NCI-H1105 treated with DMSO at 0.1 percent for 48 hours (cell line): ENCODE measurements at regions not wholly inside any gene's neighbourhood (a gene's known extent, or its start where the extent isn't known, plus 50 kb on each side); places are given as distances from the start of the nearest gene placed in this dataset.
"Not testable (repeated sequence)": the region's sequence is repeated elsewhere in the genome, so short reads cannot be mapped to it uniquely, and the experiment has no call there.

Experiments
- DNase-seq: peaks from one replicate; lab custom pipeline; 2025; lab: John Stamatoyannopoulos, UW

DNA sequence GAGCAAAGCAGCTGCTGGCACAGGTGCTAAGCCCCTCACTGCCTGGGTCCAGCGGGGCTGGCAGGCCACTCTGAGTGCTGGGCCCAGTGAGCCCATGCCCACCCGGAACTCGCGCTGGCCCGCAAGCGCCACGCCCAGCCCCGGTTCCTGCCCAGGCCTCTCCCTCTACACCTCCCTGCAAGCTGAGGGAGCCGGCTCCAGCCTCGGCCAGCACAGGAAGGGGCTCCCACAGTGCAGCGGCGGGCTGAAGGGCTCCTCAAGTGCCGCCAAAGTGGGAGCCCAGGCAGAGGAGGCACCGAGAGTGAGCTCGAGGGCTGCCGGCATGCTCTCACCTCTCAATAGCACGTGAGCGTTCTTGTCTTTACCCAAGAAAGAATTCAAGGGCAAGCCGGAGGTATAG lies 219.5 kb upstream of the FRG2C start:
- not testable (repeated sequence) for DNase-seq

DNA sequence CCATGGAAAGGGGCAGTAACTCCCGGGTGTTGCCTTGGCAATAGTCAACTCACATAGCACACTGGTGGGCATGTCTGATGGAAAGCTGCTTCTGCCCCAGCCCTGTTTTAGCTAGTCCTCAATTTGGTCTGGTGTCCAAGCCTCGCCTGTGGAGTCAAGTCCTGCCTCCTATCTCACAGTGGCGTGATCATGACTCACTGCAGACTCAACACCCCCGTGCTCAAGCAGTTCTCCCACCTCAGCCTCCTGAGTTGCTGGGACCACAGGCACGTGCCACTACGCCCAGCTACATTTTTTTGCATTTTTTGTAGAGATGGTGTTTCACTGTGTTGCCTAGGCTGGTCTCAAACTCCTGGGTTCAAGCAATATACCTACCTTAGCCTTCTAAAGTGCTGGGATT lies 218.9 kb upstream of the FRG2C start:
- not testable (repeated sequence) for DNase-seq

DNA sequence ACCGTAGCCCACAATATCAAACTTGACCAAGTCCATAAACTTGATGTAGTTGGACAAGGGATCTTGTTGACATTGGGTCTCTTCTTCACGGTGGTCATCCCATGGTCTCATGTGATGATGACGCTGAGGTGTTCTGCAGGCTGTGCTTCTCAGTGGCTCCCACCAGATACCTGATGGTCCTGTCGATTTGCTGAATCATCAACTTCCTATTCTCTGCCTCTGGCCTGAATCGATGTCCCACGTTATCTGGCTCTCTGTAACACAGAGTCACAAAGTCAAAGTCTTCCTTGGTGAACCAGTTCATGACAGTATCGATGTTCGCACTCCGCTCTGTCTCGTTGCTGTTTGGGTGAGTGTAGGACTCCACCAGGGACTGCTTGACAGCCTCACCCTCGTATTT lies 217.2 kb upstream of the FRG2C start:
- not testable (repeated sequence) for DNase-seq

DNA sequence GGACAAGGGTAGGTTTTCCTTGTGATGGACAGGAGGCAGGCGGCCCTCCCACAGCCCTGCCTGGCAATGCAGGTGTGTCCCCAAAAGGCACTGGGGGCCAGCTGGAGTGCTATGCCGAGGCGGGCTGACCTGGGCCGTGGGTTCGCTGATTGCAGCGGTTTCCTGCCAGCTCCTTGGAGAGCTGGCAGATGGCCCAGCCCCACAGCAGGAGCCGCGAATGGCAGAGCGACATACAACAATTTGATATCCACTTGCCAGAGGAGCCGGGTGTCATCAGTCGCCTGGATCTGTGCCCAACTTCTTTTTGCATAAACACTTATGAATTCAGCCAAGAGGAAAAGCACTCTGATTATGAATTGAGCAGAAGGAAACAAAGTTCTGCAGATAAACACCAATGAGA lies 210.8 kb upstream of the FRG2C start:
- peak; percentile 91 for DNase-seq

DNA sequence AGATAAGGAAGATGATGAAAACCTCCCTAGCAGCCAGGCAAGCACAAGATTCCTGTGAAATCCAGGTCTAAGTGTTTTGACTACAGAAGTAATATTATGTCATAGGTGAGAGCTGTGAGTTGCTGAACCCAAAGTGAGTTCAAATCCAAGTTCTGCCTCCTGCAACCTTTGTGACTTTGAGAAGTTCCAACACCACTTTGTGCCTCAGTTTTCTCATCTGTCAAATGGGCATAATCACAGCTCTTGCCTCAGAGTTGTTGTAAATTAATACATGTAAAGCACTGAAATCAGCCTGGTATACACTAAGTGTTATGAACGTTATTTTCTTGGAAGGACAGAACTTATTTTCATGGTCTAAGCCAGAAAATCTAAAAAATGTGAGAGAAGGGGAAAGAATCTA lies 210.3 kb upstream of the FRG2C start:
- DNase-seq = not testable (repeated sequence)

DNA sequence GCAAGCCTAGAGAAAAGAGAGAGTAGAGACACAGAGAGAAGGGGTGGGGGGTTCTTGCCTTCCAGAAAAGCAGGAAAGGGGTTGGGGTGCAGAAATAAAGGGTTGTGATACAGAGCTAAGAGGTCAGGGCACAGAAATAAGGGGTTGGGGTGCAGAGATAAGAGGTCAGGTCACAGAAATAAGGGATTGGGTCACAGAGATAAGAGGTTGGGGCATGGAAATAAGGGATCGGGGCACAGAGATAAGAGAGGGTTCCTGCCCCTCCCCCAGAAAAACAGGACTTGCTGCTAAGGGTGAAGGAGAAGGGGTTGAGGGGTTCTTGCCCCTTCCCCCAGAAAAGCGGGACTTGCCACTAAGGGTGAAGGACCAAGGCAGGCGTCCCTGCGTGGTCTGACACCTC lies 189.6 kb upstream of the FRG2C start:
- not testable (repeated sequence) for DNase-seq

DNA sequence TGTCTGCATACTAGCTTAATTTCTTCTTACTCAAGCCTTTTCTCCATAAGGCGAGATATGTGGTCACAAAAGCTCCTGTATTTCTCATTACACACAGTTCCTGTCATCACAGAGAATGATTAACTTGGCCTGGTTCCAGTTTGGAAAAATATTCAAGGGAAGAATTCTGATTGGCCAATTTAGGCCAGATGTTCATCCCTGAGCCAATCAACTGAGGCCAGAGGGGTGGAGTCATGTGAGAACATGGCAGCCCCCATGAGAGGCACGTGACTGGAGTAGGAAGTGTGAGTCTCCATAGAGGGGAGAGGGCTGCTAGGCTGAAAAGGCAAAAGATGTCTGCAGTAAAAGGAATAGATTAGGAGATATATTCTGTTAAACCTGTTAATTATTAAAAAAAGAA lies 167.5 kb upstream of the FRG2C start:
- DNase-seq = not testable (repeated sequence)

DNA sequence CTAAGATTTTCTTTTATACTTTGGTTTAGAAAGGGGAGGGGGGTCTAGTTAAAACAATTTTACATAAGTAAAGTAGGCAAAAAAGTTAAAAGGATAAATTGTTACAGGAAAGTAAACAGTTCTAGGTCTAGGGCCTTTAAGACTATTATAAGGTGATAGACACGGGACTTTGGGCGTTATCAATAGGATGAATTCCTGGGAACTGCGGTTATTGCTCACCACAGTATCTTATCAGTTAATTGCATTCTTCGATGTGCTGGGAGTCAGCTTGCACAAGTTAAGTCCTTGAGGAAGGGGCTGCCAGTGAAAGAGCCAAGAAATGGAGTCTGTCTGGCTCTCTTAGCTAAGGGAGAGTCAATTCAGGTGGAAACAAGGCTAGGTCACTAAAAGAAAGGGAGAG lies 163.8 kb upstream of the FRG2C start:
- not testable (repeated sequence) for DNase-seq

DNA sequence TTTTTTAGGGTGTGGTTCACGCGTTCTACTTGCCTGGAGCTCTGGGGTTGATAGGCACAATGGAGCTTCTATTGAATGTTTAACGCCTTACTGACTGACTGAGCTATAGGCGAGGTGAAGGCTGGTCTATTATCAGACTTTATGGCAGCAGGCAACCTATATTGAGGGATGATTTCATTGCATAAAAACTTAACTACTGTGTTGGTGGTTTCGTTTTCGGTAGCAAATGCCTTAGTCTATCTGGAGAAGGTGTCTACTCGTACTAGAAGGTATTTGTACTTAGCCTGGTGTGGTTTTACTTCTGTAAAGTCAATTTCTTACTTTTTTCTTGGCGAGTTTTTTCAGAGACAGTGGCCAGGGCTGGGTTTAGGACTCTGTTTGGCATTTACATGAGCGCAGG lies 162.0 kb upstream of the FRG2C start:
- not testable (repeated sequence) for DNase-seq

DNA sequence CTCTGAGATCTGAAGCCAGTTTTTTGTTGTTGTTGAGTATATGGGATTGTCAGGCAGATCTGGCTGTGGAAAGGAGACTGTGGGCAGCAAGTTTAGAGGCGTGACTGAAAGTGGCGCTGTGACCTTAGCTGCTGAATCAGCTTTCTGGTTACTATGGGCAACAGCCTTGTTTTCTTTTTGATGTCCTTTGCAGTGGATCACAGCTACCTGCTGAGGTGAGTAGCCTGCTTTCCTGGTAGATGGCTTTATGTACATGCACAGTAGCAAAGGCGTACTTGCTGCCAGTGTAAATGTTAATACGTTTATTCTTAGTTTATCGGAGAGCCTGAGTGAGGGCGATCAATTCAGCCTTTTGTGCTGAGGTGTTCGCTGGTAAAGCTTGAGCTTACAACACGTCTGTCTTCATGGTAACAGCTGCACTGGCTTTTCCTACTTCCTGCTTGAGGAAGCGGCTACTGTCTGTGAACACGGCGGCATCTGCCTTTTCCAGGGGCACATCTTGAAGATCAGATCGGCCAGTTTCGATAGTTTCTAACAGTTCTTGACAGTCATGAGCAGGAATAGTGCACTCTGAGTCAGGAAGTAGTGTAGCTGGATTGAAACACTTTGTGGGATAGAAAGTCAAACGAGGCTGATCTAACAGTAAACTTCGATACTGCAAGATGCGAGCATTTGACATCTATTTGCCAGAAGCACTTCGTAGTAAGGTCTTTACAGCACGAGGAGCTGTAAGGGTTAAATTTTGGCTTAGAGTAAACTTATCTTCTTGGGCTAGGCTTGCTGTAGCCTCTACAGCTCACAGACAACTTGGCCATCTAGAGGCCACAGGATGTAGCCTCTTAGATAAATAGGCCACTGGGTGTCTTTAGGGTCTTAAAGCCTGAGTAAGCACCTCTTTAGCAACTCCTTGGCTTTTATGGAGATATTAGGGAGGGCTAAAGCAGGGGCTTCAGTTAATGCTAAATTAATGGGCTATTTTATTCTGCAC lies 161.1 kb upstream of the FRG2C start:
- DNase-seq = peak; percentile 5

DNA sequence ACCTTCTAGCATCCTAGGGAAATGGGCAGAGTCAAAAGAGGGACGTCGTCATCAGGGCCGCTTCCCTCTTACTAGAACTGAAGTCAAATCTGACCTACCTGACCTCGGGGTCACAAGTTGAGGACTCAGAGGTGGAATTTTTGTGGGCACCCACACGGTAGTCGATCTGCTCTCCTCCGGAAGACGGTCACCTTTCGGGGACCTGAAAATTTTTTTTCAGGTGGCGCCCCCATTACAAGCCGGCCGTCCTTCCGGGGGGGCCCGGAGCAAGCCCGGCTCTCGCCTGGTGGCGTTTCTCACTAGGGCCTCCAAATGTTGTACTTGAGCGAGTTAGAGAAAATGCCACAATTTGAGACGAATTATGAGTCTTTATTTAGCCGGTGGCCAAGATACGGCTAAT lies 157.5 kb upstream of the FRG2C start:
- no peak for DNase-seq

DNA sequence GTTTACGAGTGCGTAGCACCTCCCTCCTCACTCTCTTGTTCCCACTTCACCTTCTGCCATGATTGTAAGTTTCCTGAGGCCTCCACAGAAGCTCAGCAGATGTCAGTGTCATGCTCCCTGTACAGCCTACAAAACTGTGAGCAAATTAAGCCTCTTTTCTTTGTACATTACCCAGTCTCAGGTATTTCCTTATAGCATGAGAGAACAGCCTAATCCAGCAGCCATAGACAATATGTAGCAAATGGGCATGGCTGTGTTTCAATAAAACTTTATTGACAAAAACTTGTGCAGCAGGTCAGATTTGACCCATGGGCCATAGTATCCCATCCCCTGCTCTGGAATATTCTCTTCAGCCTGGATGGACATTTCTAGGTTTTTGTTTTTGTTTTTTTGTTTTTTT lies 156.2 kb upstream of the FRG2C start:
- DNase-seq = not testable (repeated sequence)

DNA sequence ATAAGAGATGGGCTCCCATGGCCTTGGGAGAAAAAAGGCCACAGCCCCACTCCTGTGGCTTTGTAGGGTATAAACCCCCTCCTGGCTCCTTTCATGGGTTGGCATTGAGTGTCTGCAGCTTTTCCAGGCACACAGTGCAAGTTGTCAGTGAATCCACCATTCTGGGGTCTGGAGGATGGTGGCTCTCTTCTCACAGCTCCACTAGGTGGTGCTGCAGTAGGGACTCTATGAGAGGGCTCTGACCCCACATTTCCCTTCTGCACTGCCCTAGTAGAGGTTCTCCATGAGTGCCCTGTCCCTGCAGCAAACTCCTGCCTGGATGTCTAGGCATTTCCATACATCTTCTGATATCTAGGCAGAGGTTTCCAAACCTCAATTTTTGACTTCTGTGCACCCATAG lies 136.5 kb upstream of the FRG2C start:
- not testable (repeated sequence) for DNase-seq

DNA sequence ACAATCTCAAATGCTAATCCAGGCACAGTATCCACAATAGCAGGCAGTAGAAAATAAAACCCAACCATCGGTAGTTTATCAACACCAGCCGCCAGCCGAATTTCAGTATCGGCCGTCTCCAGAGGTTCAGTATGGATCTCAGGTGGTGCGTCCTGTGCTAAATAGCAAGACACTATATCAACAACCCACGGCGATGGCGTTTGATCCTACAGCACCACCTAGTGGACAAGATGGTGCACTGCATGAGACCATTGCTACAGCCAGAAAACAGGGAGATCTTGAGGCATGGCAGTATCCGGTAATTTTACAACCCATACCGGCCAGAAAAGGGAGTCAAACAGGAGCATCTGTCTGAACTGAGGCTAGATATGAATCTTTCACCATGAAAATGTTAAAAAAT lies 112.0 kb upstream of the FRG2C start:
- DNase-seq = not testable (repeated sequence)

DNA sequence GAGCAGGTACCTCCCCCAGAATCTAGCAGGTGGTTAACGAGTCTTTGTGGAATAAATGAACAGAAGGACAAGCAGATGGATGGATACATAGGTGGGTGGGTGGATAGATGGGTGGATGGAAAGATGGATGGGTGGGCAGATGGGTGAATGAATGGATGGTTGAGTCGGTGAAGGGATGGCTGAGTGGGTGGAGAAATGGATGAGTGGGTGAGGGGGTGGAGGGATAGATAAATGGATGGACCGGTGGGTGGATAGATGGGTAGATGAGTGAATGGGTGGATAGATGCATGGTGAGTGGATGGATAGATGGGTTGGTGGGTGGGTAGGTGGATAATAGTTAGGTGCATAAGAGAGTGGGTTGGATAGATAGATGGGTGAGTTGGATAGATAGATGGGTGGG lies 99.7 kb upstream of the FRG2C start:
- not testable (repeated sequence) for DNase-seq

DNA sequence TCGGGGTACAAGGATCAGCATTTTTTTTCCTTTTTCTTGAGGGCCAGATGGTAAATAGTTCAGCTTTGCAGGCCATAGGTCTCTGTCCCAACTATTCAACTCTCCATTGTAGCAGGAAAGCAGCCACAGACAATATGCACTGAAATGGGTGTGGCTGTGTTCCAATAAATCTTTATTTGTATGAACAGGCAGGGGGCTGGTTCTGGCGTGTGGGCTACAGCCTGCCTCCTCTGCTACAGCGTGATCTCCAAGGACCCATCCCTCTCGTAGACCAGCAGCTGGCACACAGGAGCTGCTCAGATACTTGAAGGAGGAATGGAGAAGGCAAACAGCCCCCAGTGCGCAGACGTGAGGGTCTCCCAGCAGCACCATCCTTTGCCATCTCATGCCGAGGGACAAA lies 91.8 kb upstream of the FRG2C start:
- DNase-seq = not testable (repeated sequence)

DNA sequence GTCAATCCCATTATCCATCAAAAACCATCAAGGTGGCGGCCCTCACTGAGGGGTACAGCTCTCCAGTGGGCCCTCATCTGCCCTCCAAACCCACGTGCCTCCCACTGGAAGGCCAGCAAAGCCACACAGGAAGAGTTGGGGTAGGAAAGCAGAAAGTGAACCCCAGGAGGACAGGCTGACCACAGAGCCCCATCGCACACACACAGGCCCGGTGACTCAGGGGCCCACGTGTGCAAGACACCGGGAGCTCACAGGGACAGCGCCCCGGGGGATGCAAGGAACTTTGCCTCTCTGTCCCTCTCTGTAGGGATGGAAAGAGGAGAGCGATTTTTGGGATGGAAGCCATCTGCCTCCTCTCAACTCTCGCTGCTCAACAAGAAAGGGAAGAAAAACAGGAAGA lies 85.0 kb upstream of the FRG2C start:
- DNase-seq = not testable (repeated sequence)

DNA sequence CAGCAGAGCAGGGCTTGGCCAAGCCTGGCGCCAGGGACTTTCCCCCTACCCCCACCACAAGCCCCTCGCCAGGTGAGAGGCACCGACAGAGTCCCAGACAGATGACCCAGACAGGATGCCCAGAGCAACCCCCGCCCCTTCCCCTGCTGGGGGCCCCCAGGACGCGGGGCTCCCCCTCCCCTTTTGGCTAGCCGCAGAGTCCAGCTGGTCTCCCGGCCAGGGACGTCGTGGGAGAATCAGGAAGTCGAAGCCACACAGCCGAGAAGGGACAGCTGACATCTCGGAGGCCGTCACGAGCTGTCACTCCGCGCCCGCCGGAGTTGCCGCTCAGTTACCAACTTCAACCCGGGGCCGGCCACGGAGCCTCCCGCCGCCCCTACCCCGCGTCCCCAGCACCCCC lies 84.6 kb upstream of the FRG2C start:
- DNase-seq = not testable (repeated sequence)

DNA sequence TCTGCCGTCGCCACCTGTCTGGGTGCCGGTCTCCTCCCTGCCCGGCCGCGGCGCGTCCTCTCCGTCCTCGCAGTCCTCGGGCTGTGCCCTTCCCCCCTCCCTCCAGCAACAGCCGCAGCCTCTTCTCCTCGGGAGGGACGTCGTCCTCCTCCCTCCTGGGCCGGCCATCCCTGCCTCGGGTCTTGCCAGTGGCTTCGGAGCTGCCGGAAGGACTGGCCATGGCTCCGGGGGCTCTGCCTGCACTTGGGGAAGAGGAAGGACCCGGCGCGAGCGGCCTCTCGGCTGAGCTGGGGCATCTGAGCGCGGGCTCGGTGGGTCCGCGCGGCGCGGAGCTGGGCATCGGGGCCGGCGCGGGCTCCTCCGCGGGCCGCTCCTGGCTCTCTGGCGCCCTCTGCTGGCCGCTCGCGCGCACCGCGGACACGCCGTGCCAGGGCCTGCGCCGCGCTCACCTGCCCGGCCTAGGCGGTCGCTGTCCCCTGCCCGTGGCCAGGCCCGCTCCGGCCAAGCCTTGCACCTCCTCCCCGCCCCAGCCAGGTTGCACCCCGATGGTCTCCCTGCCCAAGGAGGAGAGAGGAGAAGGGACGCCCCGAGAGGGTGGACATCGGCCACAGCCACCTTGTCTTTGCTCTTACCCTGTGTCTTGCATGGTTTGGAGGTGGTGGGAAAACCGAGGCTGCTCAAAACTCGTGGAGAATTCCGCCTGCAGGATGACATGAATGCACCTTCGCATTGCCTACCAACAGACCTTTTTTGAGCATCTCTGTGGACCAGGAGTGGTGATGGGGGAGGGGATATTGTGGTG lies 83.9 kb upstream of the FRG2C start:
- DNase-seq = peak; percentile 10

DNA sequence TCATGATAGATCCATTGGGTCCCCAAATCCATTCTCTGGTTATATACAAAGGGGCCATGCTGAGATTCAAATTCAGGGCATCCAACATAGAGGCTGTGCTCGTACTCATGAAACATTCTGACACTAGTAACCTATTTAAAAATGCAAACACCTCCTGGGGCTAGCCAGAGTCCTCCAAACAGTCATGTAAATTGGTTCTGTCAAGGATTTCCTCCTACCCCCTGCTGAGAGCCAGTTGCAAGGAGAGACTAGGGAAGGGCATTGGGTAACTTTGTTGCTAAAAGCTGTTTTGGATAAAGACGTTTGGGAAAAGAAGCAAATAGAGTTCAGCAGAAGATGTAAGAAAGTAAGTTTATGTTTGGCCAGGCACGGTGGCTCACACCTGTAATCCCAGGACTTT lies 81.6 kb upstream of the FRG2C start:
- DNase-seq = not testable (repeated sequence)

DNA sequence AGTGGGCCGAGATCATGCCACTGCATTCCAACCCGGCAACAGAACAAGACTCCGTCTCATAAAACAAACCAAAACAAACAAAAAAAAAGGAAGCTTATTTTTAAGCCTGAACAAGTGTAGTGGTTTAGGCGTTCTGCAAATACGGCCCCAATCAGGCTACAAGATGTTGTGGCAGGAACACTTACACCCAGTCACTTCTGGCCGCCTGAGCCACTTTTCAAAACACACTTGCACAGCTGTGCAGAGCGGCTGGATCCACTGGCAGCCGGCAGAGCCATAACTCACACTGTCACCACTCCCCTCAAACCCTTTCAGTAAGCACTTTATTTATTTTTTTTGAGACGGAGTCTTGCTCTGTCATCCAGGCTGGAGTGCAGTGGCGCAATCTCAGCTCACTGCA lies 81.0 kb upstream of the FRG2C start:
- DNase-seq = not testable (repeated sequence)

DNA sequence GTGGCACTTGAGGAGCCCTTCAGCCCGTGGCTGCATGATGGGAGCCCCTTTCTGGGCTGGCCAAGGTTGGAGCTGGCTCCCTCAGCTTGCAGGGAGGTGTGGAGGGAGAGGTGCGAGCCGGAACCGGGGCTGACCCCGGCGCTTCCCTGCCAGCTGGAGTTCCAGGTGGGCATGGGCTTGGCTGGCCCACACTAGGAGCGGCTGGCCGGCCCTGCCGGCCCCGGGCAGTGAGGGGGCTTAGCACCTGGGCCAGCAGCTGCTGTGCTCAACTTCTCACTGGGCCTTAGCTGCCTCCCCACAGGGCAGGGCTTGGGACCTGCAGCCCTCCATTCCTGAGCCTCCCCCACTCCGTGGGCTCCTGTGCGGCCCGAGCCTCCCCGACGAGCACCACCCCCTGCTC lies 76.4 kb upstream of the FRG2C start:
- not testable (repeated sequence) for DNase-seq

DNA sequence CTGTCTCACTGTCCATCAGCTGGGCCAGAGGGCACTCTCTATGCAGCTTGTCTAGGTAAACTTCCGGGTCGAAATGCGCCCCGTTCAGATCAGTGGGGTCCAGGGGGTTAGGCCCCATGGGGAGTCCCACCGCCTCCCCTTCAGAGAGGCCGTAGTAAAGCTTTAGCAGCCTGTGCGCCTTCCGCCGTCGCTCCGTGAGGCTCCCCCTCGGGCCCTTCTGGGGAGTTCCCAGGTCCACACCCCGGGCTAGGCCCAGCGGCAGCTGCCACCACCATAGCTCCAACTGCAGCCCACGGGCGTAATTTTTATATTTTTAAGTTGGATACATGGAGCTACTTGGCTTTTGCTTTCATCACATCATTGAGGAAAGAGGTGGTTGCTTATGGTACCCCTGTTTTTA lies 73.7 kb upstream of the FRG2C start:
- DNase-seq = not testable (repeated sequence)
